HUES48 (cell line): ENCODE measurements at regions not wholly inside any gene's neighbourhood (a gene's known extent, or its start where the extent isn't known, plus 50 kb on each side); places are given as distances from the start of the nearest gene placed in this dataset.

Experiments used
- H3K27ac ChIP-seq: one replicate; pipeline ENCODE4 v1.7.0; 2013; ENCODE audit warnings: low read depth, low read length, inconsistent platforms
- H3K27me3 ChIP-seq: 2 replicates; pipeline ENCODE4 v1.6.1; 2013; ENCODE audit warnings: mild to moderate bottlenecking, low read length; ENCODE audit not compliant: control insufficient read depth, insufficient read depth
- H3K36me3 ChIP-seq: 2 replicates; pipeline ENCODE4 v1.6.1; 2013; ENCODE audit warnings: low read length; ENCODE audit not compliant: control insufficient read depth, insufficient read depth
- H3K4me1 ChIP-seq: 2 replicates; pipeline ENCODE4 v1.6.1; 2013; ENCODE audit warnings: mild to moderate bottlenecking, low read length; ENCODE audit not compliant: control insufficient read depth, insufficient read depth
- H3K4me3 ChIP-seq: 2 replicates; pipeline ENCODE4 v1.5.1; 2013; ENCODE audit warnings: mild to moderate bottlenecking, low read depth, low read length
- H3K9ac ChIP-seq: 2 replicates; pipeline ENCODE4 v1.6.1; 2013; ENCODE audit warnings: mild to moderate bottlenecking, low read depth, low read length, moderate library complexity
- H3K9me3 ChIP-seq: 2 replicates; pipeline ENCODE4 v1.6.1; 2013; ENCODE audit warnings: low read length; ENCODE audit not compliant: control insufficient read depth, insufficient read depth

GRCh38 chr20:37643400-37643799 lies 50.4 kb upstream of the CTNNBL1 start:
- Histone ChIP-seq H3K36me3 (no peaks in the 10 kb centered on the region), H3K9me3 (no peaks in the 10 kb centered on the region), H3K4me1 (no peaks in the 10 kb centered on the region), H3K27me3 (no peaks in the 10 kb centered on the region), H3K4me3 (no peak overlapping the region), H3K27ac (no peak overlapping the region), H3K9ac (no peak overlapping the region)

- H3K27ac ChIP-seq, result no peak overlapping the region
- H3K27me3 ChIP-seq, result no peaks in the 10 kb centered on the region
- H3K36me3 ChIP-seq, result no peaks in the 10 kb centered on the region
These were observed 51.6 kb upstream of the CTNNBL1 start for GRCh38 chr20:37642246-37642645.

GRCh38 chr20:37640600-37641561 lies 52.9 kb upstream of the CTNNBL1 start:
- no peaks in the 10 kb centered on the region for H3K27me3 ChIP-seq
- no peak overlapping the region for H3K27ac ChIP-seq
- H3K36me3 ChIP-seq, result no peaks in the 10 kb centered on the region
- H3K9me3 ChIP-seq, result no peaks in the 10 kb centered on the region
- H3K9ac ChIP-seq, result no peak overlapping the region
- no peak overlapping the region for H3K4me3 ChIP-seq
- H3K4me1 ChIP-seq, result no peaks in the 10 kb centered on the region

More at GRCh38 chr20:37642246-37642645, 51.6 kb upstream of the CTNNBL1 start:
- Histone ChIP-seq H3K9me3 (no peaks in the 10 kb centered on the region), H3K9ac (no peak overlapping the region), H3K4me1 (no peaks in the 10 kb centered on the region), H3K4me3 (no peak overlapping the region)

GRCh38 chr20:37638527-37638926 lies 55.3 kb upstream of the CTNNBL1 start:
- Histone ChIP-seq H3K4me1 (no peaks in the 10 kb centered on the region), H3K27me3 (no peaks in the 10 kb centered on the region), H3K9me3 (no peaks in the 10 kb centered on the region), H3K9ac (no peak overlapping the region), H3K27ac (no peak overlapping the region), H3K36me3 (no peaks in the 10 kb centered on the region), H3K4me3 (no peak overlapping the region)

GRCh38 chr20:37636977-37637376 lies 56.9 kb upstream of the CTNNBL1 start:
- H3K9me3 ChIP-seq, result no peaks in the 10 kb centered on the region
- H3K36me3 ChIP-seq, result no peaks in the 10 kb centered on the region
- no peaks in the 10 kb centered on the region for H3K27me3 ChIP-seq
- H3K27ac ChIP-seq, result no peak overlapping the region
- H3K4me3 ChIP-seq, result no peak overlapping the region
- H3K9ac ChIP-seq, result no peak overlapping the region
- H3K4me1 ChIP-seq, result no peaks in the 10 kb centered on the region

- Histone ChIP-seq H3K4me3 (no peak overlapping the region), H3K4me1 (no peaks in the 10 kb centered on the region), H3K36me3 (no peaks in the 10 kb centered on the region), H3K9me3 (no peaks in the 10 kb centered on the region), H3K27ac (no peak overlapping the region), H3K9ac (no peak overlapping the region), H3K27me3 (no peaks in the 10 kb centered on the region)
These were observed 57.4 kb upstream of the CTNNBL1 start for GRCh38 chr20:37636212-37636975.

- Histone ChIP-seq H3K36me3 (no peaks in the 10 kb centered on the region), H3K9me3 (no peaks in the 10 kb centered on the region), H3K27me3 (no peaks in the 10 kb centered on the region; the same call in 1 of the 2 replicates), H3K9ac (no peak overlapping the region), H3K27ac (no peak overlapping the region), H3K4me1 (no peaks in the 10 kb centered on the region), H3K4me3 (no peak overlapping the region)
These were observed 62.8 kb upstream of the CTNNBL1 start for GRCh38 chr20:37630993-37631392.

- Histone ChIP-seq H3K27ac (no peak overlapping the region), H3K36me3 (no peaks in the 10 kb centered on the region), H3K4me1 (no peaks in the 10 kb centered on the region), H3K27me3 (no peaks in the 10 kb centered on the region; the same call in 1 of the 2 replicates), H3K9me3 (no peaks in the 10 kb centered on the region), H3K9ac (no peak overlapping the region), H3K4me3 (no peak overlapping the region)
These were observed 63.7 kb upstream of the CTNNBL1 start for GRCh38 chr20:37630166-37630565.

GRCh38 chr20:37627767-37628130 lies 66.1 kb upstream of the CTNNBL1 start:
- Histone ChIP-seq H3K27me3 (no peaks in the 10 kb centered on the region; the same call in 1 of the 2 replicates), H3K36me3 (no peaks in the 10 kb centered on the region)

GRCh38 chr20:37627060-37627766 lies 66.6 kb upstream of the CTNNBL1 start:
- Histone ChIP-seq H3K36me3 (no peaks in the 10 kb centered on the region), H3K4me1 (no peaks in the 10 kb centered on the region), H3K9me3 (no peaks in the 10 kb centered on the region), H3K27me3 (no peaks in the 10 kb centered on the region; the same call in 1 of the 2 replicates), H3K9ac (no peak overlapping the region), H3K4me3 (no peak overlapping the region), H3K27ac (no peak overlapping the region)

More at GRCh38 chr20:37627767-37628130, 66.1 kb upstream of the CTNNBL1 start:
- H3K4me1 ChIP-seq, result no peaks in the 10 kb centered on the region
- no peak overlapping the region for H3K27ac ChIP-seq
- no peak overlapping the region for H3K9ac ChIP-seq
- H3K4me3 ChIP-seq, result no peak overlapping the region
- no peaks in the 10 kb centered on the region for H3K9me3 ChIP-seq
